ENCODE measurements at regions not wholly inside any gene's neighbourhood (a gene's known extent, or its start where the extent isn't known, plus 50 kb on each side); places are given as distances from the start of the nearest gene placed in this dataset.

GRCh38 chr15:38070778-38071177, 136.3 kb downstream of the TMCO5A start:
- TF ChIP-seq GATA2 (IDR thresholded peaks at IDR 0.05; ENCODE audit: low read depth, low read length): no peak
- no peak for TF ChIP-seq GATA3 (IDR thresholded peaks at IDR 0.05; ENCODE audit: low read depth, low read length)
